GM23248 (cell line): ENCODE measurements at regions not wholly inside any gene's neighbourhood (a gene's known extent, or its start where the extent isn't known, plus 50 kb on each side); places are given as distances from the start of the nearest gene placed in this dataset.

Experiments
- DNase-seq: peaks from one replicate; pipeline ENCODE4 v3.0.0-alpha.2; 2015
- H2AFZ ChIP-seq: fragments of 200-600 bp; sonication (generic); 2 replicates; pipeline ENCODE4 v1.6.1; 2016; ENCODE audit warnings: antibody characterized with exemption
- H3F3A ChIP-seq: fragments of 200-600 bp; sonication (generic); 2 replicates; pipeline ENCODE4 v1.6.1; 2016; ENCODE audit warnings: mild to moderate bottlenecking, antibody characterized with exemption, mixed run types; ENCODE audit not compliant: insufficient read depth
- H3K27ac ChIP-seq: fragments of 200-600 bp; sonication (generic); 2 replicates; pipeline ENCODE4 v1.5.1; 2016; ENCODE audit warnings: mild to moderate bottlenecking
- H3K27me3 ChIP-seq: fragments of 200-600 bp; sonication (generic); replicated peaks from 2 replicates; pipeline ENCODE4 v1.6.1; 2016; ENCODE audit warnings: mild to moderate bottlenecking; ENCODE audit not compliant: insufficient read depth
- H3K36me3 ChIP-seq: fragments of 200-600 bp; sonication (generic); 2 replicates; pipeline ENCODE4 v1.6.1; 2016; ENCODE audit warnings: low read depth, mild to moderate bottlenecking
- H3K4me1 ChIP-seq: fragments of 200-600 bp; sonication (generic); 2 replicates; pipeline ENCODE4 v1.6.1; 2016; ENCODE audit warnings: mild to moderate bottlenecking; ENCODE audit not compliant: insufficient read depth
- H3K4me2 ChIP-seq: fragments of 200-600 bp; sonication (generic); one replicate; pipeline ENCODE4 v1.6.1; 2016; ENCODE audit warnings: mild to moderate bottlenecking; ENCODE audit not compliant: unreplicated experiment
- H3K4me3 ChIP-seq: fragments of 200-600 bp; sonication (generic); 2 replicates; pipeline ENCODE4 v1.5.1; 2016; ENCODE audit warnings: mild to moderate bottlenecking
- H3K79me2 ChIP-seq: fragments of 200-600 bp; sonication (generic); 2 replicates; pipeline ENCODE4 v1.6.1; 2016; ENCODE audit warnings: mild to moderate bottlenecking; ENCODE audit not compliant: insufficient read depth
- H3K9ac ChIP-seq: fragments of 200-600 bp; sonication (generic); 2 replicates; pipeline ENCODE4 v1.6.1; 2016; ENCODE audit warnings: mild to moderate bottlenecking
- H3K9me2 ChIP-seq: fragments of 200-600 bp; sonication (generic); 2 replicates; pipeline ENCODE4 v1.6.1; 2016; ENCODE audit warnings: mixed run types, mild to moderate bottlenecking, moderate library complexity; ENCODE audit not compliant: insufficient read depth
- H3K9me3 ChIP-seq: fragments of 200-600 bp; sonication (generic); one replicate; pipeline ENCODE4 v1.6.1; 2017; ENCODE audit warnings: low read depth
- H4K20me1 ChIP-seq: fragments of 200-600 bp; sonication (generic); 2 replicates; pipeline ENCODE4 v1.6.0; 2016; ENCODE audit not compliant: insufficient read depth
- EZH2 ChIP-seq: fragments of 200-600 bp; sonication (generic); IDR thresholded peaks from 2 replicates; pipeline ENCODE4 v1.6.1; 2018; ENCODE audit warnings: antibody characterized with exemption, mild to moderate bottlenecking; ENCODE audit not compliant: insufficient read depth, poor library complexity, severe bottlenecking
- EZH2phosphoT487 ChIP-seq: fragments of 200-600 bp; sonication (generic); IDR thresholded peaks from 2 replicates; pipeline ENCODE4 v1.6.1; 2018; ENCODE audit warnings: antibody characterized with exemption, moderate library complexity, mild to moderate bottlenecking, low read depth; ENCODE audit not compliant: insufficient read depth
- WGBS, 2 experiments: methylation state at CpG; one replicate each; pipeline ENCODE4 v1.1.6; 2015 to 2017; ENCODE audit warnings: low lambda C conversion rate in 2 of 2, low coverage in 1 of 2; ENCODE audit errors: missing lambda C conversion rate in 2 of 2; 5-methylcytosine and 5-hydroxymethylcytosine counted together
- in situ Hi-C: fragments of 300-500 bp; cut with MboI; formaldehyde crosslinking; loops from 2 replicates; pipeline ENCODE4 v1.15.0; 2020

- H3K27me3 ChIP-seq, result no peaks in the 10 kb centered on the region
- 79 to 83% methylated on average over 4 of the region's 4 CpGs for WGBS, 2 experiments
- no peak overlapping the region for H3K27ac ChIP-seq
- no peaks in the 10 kb centered on the region for H3K9me3 ChIP-seq
- H4K20me1 ChIP-seq, result peaks cover 15% of the 10 kb centered on the region; the same call in 1 of the 2 replicates
- no peak overlapping the region for H2AFZ ChIP-seq
- peaks cover 27% of the 10 kb centered on the region for H3K4me1 ChIP-seq
- H3K79me2 ChIP-seq, result peaks cover 86% of the 10 kb centered on the region
- no peak for DNase-seq
- peaks cover 17% of the 10 kb centered on the region for H3F3A ChIP-seq
- 0 out of 2 replicates have a peak, but pooled peaks cover 6% of the 10 kb centered on the region for H3K36me3 ChIP-seq
- no peaks in the 10 kb centered on the region for H3K9me2 ChIP-seq
- TF ChIP-seq EZH2, result no peak
- TF ChIP-seq EZH2phosphoT487, result no peak
- no peak overlapping the region for H3K4me2 ChIP-seq
- no peak overlapping the region for H3K9ac ChIP-seq
- in situ Hi-C loops, result no loop called here
- H3K4me3 ChIP-seq, result no peak overlapping the region
Observed at GRCh38 chr7:112873831-112874553, 83.8 kb upstream of the TMEM168 start.

DNA sequence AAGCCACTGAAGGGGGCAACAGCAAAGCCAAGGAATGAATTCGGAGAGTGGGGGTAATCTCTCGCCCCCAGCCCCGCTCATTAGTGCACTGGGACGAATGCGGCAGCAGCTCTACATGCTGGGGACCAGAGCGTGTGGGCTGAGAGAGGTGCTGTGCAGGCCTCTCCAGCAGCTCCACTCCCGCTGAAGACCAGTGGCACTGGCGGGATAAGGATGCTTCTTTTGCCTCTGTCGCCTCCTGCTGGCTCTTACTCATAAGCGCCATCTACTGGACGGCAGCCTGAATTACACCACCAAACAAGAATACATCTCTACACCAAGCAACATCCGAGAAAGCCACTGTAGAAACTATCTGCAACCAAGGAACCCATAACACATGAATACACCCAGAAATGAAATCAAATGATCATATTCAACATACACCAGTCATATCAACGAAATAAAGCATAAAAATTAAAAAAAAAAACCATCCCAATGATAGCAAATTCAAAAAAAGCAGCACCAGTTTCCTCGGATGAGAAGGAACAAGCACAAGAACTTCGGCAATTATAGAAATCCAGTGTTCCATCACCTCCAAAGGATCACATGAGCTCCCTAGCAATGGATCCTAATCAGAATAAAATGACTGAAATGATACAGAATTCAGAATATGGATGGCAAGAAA lies 79.0 kb upstream of the TMEM168 start:
- Histone ChIP-seq H3K9me2 (no peaks in the 10 kb centered on the region), H3K79me2 (peaks cover 98% of the 10 kb centered on the region), H2AFZ (no peak overlapping the region), H3K9me3 (no peaks in the 10 kb centered on the region), H3K27ac (no peak overlapping the region), H3K36me3 (no peaks in the 10 kb centered on the region), H3K9ac (no peak overlapping the region), H3K4me3 (no peak overlapping the region), H3K27me3 (no peaks in the 10 kb centered on the region), H3K4me2 (no peak overlapping the region), H3K4me1 (no peaks in the 10 kb centered on the region), H3F3A (no peaks in the 10 kb centered on the region; the same call in 1 of the 2 replicates), H4K20me1 (peaks cover 18% of the 10 kb centered on the region; the same call in 1 of the 2 replicates)
- TF ChIP-seq EZH2, result no peak
- no peak for TF ChIP-seq EZH2phosphoT487
- peak; percentile 53 for DNase-seq
- in situ Hi-C loops, result no loop called here
- WGBS, 2 experiments, result 55 to 57% methylated on average over 15 of the region's 15 CpGs

DNA sequence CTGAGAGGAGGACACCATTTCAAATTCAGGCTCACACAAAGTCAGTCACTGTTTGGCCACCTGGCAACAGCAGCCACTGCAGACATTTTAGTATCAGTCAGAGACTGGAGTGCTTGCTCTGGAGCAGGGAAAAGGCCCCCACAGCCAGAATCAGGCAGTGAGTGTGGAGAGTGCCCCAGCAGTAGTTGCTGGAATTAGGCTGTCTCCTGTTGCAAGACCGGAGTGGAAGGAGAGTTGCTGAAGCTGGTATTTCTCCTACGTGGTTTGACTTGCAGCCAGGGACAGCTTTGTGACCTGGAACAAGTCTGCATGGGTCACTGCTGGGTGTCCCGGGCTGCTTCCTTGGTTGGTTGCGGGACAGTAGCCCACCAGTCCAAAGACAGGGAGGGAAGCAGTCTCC lies 78.4 kb upstream of the TMEM168 start:
- Histone ChIP-seq H4K20me1 (peaks cover 15% of the 10 kb centered on the region; the same call in 1 of the 2 replicates), H3K27ac (no peak overlapping the region)
- in situ Hi-C loops, result no loop called here

DNA sequence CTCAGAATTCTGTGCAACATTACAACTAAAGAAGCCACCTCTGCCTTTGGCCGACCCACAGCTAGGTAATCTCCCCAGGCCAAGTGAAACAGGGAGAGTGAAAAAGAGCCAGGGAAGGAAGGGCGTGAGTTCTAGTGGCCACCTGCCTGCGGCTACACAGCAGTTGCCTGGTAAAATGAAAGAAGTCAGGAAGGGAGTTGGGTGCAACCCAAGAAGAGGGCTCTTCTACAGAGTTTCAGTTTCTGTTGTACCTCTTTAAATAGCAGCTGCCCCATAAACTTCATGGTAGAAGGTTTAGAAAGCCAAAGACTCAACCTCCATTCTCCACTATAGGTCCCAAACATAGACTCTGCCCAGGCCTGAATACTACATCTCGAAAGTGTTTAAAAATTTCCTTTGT lies 76.2 kb upstream of the TMEM168 start:
- H3K9me3 ChIP-seq, result no peaks in the 10 kb centered on the region
- no peak overlapping the region for H2AFZ ChIP-seq
- TF ChIP-seq EZH2phosphoT487 (no peak), EZH2 (no peak)
- 95 to 96% methylated on average over 4 of the region's 4 CpGs for WGBS, 2 experiments
- no peaks in the 10 kb centered on the region for H3K9me2 ChIP-seq
- peaks cover 8% of the 10 kb centered on the region; the same call in 1 of the 2 replicates for H4K20me1 ChIP-seq
- no peak for DNase-seq
- in situ Hi-C loops, result no loop called here
- peaks cover 98% of the 10 kb centered on the region for H3K79me2 ChIP-seq
- no peaks in the 10 kb centered on the region; the same call in 1 of the 2 replicates for H3F3A ChIP-seq
- no peaks in the 10 kb centered on the region for H3K27me3 ChIP-seq
- H3K27ac ChIP-seq, result no peak overlapping the region
- peaks cover 4% of the 10 kb centered on the region; the same call in 1 of the 2 replicates for H3K36me3 ChIP-seq
- H3K4me2 ChIP-seq, result no peak overlapping the region
- H3K4me1 ChIP-seq, result no peaks in the 10 kb centered on the region
- no peak overlapping the region for H3K4me3 ChIP-seq
- H3K9ac ChIP-seq, result no peak overlapping the region

More for the DNA sequence above, 78.4 kb upstream of the TMEM168 start:
- Histone ChIP-seq H3K9ac (no peak overlapping the region), H3F3A (no peaks in the 10 kb centered on the region; the same call in 1 of the 2 replicates), H3K27me3 (no peaks in the 10 kb centered on the region), H2AFZ (no peak overlapping the region), H3K79me2 (peaks cover 98% of the 10 kb centered on the region), H3K36me3 (no peaks in the 10 kb centered on the region), H3K9me2 (no peaks in the 10 kb centered on the region), H3K4me1 (no peaks in the 10 kb centered on the region), H3K9me3 (no peaks in the 10 kb centered on the region), H3K4me3 (no peak overlapping the region), H3K4me2 (no peak overlapping the region)
- DNase-seq, result no peak
- TF ChIP-seq EZH2phosphoT487 (no peak), EZH2 (no peak)
- 84 to 90% methylated on average over 4 of the region's 4 CpGs for WGBS, 2 experiments
